ENCODE measurements at regions not wholly inside any gene's neighbourhood (a gene's known extent, or its start where the extent isn't known, plus 50 kb on each side); places are given as distances from the start of the nearest gene placed in this dataset.

DNA sequence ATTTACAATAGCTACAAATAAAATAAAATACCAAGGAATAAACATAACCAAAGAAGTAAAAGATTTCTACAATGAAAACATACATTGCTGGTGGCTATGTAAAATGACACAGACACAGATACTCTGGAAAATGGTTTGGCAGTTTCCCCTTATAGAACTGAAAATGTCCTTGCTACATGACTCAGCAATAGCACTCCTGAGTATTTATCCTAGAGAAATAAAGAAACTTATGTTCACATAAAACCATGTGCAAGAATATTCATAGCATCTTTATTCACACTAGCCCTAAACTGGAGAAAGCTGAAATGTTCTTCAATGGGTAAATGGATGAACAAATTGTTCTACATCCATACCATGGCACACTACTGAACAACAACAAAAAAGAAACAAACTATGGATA, 100.2 kb upstream of the RFC3 start:
- TF ChIP-seq, protein P1, sequence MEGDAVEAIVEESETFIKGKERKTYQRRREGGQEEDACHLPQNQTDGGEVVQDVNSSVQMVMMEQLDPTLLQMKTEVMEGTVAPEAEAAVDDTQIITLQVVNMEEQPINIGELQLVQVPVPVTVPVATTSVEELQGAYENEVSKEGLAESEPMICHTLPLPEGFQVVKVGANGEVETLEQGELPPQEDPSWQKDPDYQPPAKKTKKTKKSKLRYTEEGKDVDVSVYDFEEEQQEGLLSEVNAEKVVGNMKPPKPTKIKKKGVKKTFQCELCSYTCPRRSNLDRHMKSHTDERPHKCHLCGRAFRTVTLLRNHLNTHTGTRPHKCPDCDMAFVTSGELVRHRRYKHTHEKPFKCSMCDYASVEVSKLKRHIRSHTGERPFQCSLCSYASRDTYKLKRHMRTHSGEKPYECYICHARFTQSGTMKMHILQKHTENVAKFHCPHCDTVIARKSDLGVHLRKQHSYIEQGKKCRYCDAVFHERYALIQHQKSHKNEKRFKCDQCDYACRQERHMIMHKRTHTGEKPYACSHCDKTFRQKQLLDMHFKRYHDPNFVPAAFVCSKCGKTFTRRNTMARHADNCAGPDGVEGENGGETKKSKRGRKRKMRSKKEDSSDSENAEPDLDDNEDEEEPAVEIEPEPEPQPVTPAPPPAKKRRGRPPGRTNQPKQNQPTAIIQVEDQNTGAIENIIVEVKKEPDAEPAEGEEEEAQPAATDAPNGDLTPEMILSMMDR (IDR thresholded peaks at IDR 0.05) = no peak
- TF ChIP-seq POLR2A (IDR thresholded peaks at IDR 0.05) = no peak

All from uterus (tissue), 2 donors.